HG03159 (cell line): ENCODE measurements at regions not wholly inside any gene's neighbourhood (a gene's known extent, or its start where the extent isn't known, plus 50 kb on each side); places are given as distances from the start of the nearest gene placed in this dataset.
"Not testable (repeated sequence)": the region's sequence is repeated elsewhere in the genome, so short reads cannot be mapped to it uniquely, and the experiment has no call there.

Source experiments
- ATAC-seq: cut with Tn5 transposase; IDR thresholded peaks from one replicate; pipeline ENCODE4 v1.9.1; 2021; ENCODE audit warnings: mild to moderate bottlenecking, moderate library complexity; ENCODE audit not compliant: unreplicated experiment

DNA sequence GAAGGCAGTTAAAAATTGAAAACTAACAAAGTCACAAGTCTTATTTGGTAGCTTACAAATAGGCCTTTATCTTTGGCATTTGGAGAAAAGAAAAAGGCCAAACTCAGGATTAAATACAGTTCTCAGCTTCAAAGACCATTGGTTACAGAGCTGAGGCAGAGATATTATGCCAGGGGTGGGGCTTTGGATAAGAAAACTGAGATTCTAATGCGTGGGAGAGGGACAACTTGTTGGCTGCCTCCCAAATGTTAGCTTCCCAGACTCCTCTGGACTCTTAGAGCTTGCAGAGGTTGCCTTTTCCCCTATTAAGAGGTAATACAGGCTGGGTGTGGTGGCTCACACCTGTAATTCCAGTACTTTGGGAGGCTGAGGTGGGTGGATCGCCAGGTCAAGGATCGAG lies 231.8 kb downstream of the SQOR start:
- ATAC-seq = no peak

DNA sequence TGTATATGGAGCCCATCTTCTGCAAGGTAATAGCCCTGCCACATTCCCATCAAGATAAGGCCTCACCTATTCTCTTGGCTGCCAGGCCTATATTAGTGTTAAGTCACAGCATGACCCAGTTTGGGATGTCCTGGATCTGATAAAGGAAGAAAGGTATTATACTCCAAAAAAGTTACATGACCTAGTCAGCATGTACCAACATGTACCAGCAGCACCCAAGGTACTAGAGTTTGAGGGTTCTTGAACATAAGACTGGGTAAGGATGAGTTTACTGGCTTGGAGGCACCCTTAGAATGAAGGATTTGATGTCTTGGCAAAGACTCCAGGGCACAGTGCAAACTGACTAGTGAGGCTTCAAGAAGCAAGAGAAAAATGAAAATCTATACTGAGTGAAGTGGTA lies 232.5 kb downstream of the SQOR start:
- no peak for ATAC-seq

DNA sequence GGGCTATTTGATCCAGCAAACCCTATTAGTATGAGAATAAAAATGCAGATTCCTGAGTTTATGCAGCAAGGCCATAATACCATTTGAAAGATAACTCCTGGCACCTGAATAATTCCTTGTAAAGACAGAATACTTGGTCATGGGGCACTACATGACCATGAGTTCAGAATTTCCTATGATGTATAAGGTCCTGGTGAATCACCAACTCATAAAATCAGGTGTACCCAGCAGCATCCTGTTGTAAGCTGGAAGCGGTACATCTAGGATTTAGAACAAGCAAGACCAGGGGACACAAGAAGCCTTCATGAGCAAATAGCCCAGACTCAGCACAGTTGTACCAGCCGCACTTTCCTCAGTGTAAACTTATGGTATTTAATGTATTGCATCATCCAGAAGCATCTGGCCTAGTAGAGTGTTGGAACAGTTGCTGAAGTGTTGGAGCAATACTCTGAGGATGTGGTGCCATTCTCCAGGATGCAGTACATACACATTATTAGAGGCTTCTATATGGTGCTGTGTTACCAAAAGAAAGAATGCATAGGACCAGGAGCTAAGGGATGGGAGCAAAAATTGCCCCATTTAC lies 233.4 kb downstream of the SQOR start:
- ATAC-seq = no peak

DNA sequence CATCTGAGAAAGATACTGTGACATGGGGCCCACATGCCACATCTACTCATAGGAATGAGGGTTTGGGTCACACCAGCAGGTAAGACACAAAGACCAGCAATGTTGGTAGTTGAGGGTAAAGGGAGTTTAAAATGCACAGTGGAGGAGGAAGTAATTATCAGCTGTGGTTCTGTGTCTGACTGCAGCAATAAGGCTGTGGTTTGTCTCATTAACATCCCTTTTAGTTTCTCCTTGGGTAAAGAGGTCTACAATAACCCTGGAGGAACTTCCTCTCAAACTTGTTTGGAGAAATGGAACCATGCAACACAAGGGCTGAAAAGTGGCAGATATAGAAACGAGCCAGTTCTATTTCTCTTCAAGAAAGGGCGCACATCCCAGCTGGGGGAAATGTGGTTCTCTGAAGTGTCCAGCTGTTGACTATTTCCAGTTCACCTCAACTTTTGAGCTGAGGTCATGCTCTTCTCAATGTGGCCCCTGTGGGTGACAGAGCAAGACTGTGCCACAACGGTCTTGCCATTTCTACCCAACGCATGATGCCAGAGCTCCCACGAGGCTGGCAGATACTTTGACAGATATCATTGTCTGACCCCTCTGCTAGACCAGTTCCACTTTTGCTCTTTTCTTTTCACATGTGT lies 234.3 kb downstream of the SQOR start:
- ATAC-seq = no peak

DNA sequence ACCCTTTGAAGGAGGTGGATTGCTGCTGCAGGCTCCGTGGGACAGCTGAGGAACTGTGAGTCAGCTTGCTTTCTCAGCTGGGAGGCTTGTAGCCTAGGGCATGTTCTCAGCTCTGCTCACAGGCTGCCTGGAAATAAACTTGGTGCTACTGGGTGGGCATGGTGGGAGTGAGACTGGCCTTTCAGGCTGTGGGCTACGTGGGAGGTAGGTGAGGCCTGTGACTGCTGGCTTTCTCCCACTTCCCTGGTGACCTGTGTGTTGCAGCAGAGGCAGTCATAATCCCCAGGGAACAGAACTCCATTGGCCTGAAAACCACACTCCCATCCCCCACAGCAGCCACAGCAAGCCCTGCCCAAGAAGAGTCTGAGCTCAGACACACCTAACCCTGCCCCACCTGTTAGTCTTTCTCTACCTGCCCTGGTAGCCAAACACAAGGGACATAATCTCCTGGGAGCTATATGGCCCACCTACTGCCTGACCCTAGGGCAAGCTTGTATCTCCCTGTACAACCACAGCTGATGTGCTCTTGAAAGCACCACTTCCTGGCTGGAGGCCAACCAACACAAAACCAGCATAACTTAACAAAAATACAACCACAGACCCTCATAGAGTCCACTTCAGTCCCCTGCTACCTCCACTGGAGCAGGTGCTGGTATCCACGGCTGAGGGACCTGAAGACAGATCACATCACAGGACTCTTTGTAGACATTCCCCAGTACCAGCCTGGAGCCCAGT lies 236.5 kb downstream of the SQOR start:
- no peak for ATAC-seq

DNA sequence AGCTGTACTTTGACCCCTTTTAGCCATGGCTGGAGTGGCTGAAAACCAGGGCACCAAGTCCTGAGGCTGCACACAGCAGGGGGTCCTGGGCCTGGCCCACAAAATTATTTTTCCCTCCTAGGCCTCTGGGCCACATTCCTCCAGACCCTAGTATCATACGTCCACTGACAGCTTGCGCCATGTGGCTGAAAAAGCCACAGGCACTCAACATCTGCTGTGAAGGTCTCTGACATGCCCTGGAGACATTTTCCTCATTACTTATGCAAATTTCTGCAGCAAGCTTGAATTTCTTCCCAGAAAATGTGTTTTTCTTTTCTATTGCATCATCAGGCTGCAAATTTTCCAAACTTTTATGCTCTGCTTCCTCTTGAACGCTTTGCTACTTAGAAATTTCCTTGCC lies 239.0 kb downstream of the SQOR start:
- ATAC-seq = no peak

DNA sequence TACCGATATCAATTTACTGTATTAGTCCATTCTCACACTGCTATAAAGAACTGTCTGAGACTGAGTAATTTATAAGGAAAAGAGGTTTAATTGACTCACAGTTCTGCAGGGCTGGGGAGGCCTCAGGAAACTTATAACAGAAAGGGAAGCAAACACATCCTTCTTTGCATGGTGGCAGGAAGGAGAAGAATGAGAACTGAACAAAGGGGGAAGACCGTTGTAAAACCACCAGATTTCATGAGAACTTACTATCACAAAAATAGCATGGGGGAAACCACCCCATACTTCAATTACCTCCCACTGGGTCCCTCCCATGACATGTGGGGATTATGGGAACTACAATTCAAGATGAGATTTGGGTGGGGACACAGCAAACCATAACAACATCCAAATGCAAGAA lies 239.7 kb downstream of the SQOR start:
- not testable (repeated sequence) for ATAC-seq

DNA sequence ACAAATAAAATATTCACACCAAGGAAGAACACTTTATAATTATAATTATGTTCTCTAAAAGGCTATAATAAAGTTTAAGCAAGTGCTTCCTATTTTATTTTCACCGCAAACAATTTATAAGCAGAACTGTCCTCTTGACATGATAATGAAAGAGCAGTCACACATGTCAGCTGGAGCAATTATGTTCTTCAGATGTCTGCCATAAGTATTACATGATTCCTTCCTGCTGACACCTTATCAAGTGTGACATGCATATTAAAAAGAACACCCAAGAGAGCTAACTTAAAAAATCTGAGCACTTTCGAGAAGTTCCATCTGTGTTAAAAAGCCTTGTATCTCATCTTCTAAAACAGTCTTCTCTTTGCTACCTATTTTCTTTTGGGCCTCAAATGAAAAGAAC lies 249.5 kb downstream of the SQOR start:
- ATAC-seq = no peak

DNA sequence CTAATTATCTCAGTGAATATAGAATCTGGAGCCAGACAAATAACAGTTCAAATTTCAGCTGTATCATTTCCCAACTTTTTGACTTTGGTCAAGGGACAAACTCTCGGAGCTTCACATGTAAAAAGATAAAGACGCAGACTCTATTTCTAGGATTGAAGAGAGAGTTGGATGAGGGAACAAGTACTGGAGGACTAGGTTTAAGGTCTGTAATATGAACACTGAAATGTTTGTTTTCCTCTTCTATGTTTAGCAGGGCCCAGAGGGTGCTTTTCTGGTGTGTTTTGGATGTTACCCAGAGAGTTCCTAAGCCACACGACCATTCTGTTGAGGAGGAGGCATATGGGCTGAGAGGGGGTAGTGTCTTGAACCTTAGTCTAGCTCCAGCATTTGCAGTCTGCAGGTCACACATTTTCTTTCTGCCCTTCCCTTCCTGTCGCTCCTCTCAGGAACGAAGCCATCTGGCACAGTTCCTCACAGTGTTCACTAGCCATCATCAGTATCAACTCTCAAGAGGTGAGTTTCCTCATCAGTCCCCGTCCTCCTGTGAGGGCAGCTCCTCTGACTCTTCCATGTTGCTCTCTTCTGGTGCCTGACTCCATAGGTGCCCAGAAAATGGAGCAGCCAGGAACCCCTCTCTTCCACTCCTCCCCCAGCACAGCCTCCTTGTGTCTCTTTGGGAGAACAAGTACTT lies 250.1 kb downstream of the SQOR start:
- no peak for ATAC-seq

DNA sequence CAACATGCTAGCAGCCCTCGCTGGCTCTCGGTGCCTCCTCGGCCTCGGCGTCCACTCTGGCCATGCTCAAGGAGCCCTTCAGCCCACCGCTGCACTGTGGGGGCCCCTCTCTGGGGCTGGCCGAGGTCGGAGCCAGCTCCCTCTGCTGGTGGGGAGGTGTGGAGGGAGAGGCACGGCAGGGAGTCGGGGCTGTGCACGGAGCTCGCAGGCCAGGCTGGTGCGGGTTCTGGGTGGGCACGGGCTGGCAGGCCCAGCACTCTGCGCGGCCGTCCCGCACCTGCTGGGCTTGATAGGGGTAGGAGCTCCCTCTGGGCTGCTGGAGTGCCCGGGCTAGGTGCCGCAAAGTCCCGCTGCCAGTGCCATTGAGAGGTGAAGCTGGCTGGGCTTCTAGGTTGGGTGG lies 251.0 kb downstream of the SQOR start:
- ATAC-seq = no peak

DNA sequence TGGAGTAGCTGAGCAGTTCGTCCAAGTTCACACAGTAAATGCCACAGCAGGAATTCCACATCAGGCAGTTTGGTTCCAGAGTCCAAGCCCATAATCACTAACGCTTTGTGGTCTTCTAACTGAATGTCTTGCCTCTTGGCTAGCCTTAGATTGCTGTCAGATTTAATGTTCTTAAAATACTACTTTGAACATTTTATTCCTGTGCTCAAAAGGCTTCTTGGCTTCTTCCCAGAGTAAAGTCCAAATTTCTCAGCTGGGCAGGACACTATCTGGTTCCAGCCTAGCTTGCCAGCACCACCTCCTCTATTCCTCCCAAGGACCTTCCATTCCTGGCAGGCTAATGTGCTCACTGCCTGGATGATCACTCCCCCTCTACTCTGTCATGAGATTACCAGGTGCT lies 256.9 kb downstream of the SQOR start:
- no peak for ATAC-seq

DNA sequence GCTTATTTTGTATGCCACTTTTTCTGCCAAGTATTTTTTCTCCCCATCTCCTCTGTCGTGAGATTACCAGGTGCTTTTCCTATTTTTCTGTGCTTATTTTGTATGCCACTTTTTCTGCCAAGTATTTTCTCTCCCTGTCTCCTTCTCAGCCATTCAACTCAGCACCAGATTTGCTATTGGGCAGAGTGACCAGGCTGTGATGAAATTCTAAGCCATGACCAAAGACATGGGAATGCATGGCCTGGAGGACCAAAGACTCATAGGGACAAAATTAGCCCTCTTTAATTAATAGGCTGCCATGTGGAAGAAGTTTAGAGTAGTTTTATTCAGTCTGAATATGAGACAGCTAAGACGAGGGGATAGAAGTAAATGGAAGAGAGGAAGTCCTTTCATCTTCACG lies 257.4 kb downstream of the SQOR start:
- no peak for ATAC-seq

DNA sequence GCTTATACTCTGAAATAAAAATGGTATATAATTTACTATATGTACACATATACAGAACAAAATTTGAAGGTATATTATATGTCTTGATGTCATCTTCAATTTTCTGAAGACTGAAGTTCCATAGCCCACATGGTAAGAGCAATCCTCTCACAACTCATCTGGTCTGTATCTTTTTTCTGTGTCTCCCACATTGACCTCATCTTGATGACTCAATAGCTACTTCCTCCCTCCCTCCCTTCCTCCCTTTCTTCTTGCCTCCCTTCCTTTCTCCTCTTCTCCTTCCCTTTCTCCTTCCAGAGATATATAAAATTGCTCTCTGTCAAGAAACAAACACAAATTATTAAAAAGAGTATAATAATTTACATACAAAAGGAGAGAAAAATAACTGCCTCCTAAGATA lies 268.5 kb downstream of the SQOR start:
- ATAC-seq = no peak

DNA sequence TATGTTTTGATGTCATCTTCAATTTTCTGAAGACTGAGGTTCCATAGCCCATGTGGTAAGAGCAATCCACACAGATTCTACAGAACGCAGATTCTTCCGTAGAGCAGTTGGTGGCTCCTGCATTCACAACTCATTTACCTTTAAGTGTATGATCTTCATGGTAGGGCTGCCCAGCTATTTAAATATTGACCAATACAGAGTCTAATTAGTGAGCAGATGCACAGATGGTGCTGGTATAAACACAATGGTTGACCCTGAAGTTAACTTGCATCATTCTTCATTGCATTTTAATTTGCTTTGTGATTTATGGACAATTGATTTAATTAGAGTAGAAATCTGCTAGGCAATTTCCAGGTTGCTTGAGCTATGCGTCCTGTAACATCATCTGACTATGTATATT lies 269.2 kb downstream of the SQOR start:
- no peak for ATAC-seq

DNA sequence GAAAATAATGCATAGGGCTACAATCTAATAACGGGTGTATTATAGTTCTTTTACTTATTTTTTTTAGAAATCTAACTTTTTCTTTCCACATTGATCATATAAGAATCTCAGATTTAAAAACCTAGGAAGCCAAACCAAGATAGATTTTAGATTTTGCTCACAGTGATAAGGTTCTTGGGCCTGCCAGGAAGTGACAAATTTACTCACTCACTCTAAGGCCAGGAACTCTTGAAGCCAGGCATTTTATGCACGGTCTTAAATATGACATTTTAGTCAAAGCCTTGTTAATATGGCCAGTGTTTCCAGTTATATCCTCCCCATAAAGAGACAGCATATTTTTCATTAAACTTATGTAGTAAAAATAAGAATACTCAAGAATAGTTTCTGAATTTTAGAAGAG lies 271.4 kb downstream of the SQOR start:
- ATAC-seq = no peak

DNA sequence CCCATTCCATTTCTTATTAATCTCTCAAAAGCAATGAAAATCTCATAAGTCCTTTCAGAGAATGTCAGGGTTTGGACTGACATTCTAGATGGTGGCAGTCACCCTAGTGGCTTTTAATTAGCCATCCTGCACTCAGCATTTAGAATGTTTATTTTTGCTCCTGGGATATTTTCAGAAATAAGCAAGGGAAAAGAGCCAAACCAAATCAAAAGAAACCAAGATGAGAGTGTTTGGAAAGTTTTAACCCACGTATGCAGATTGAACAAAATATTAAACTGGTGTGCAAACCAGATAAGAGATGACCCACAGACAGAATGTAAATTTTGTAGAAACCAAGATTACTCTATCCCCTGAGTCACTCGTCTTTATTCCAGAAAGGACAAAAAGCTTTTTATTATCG lies 275.8 kb downstream of the SQOR start:
- ATAC-seq = no peak

DNA sequence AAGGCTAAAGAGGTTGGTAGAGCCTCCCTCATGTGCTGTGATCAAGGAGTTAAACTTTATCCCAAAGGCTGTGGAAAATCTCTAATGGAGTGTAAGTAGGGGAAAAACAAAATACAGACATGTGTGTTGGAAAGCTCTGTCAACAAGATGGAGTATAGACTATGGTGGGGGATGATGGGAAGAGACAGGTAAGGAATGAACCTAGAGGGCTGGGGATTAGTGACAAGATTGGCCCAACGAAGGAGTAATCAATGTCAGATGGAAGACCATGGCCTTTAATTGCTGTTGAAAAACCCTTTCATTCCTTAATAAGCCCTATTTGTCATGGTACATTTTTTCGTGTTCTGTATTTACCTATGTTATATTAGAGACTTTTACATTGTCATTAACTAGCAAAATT lies 278.6 kb downstream of the SQOR start:
- ATAC-seq = no peak

DNA sequence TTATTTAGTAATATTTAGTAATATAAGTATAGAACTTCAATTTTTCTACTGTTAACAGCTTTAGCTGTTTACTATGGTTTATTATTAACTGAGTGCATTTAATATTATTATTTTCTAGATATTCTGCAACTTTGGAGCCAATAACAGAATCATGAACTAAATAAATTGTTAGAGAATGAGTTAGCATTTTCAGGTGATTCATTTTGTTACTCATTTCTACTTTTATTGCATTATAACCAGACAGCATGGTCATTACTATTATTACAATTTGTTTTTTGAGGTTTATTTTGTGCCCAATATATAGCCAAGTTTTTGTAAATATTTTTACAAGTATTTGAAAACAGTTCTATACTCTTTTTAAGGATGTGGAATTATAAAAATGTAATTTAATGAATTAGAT lies 279.6 kb downstream of the SQOR start:
- ATAC-seq = no peak

DNA sequence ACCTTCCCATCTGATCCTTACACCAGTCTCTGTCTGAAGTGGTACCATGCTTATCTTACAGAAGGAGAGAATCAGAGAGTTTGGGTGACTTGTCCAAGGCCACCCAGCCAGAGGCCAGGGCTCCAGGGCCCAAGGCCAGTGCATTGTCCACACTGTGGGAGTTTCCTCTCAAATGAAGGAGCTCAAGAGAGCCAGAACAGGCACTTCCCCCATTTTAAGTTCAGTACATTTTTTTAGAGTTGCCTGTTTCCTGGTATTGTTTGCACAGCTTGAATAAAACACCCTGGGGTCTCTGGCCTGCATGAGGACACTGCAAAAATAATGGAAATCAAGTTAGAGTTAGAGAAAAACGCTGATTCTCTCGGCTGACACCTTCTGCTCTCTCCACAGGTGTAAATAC lies 284.0 kb downstream of the SQOR start:
- ATAC-seq = no peak

DNA sequence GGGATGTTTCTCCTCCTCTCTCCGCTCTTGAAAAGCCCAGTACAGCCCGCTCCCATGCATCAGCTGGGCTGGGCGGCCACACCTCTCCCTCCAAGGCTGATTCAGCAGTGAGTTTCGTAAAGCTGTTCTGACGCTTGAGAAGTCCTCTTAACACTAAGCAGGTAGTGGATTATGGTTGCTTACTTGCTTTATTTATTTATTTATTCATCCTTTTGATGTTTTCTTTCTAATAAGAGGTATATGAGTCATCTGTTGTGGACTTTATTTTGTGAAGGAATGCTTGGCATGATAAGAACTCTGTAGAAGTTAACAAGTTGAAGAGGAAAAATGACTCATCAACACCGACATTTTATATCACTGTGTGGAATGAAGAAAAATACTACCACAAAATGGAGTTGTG lies 285.0 kb downstream of the SQOR start:
- no peak for ATAC-seq

DNA sequence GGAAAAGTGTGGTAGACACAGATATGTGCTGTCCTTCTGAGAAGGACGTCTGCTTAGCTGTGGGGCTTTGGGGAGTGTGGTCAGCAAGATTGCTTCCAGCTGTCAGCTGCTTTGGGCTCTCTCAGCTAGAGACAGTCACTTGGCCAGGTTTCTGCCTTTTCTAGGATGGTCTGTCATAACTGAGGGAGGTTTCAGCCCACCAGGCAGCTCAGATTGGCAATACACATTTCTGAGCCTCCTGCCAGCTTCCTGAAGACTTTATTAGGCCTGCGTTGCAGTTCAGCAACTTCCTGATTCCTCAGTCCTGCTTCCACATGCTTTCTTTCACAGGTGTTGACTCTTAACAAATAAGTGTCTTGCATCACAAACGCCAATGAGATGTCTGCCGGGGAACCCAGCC lies 286.5 kb downstream of the SQOR start:
- ATAC-seq = no peak

DNA sequence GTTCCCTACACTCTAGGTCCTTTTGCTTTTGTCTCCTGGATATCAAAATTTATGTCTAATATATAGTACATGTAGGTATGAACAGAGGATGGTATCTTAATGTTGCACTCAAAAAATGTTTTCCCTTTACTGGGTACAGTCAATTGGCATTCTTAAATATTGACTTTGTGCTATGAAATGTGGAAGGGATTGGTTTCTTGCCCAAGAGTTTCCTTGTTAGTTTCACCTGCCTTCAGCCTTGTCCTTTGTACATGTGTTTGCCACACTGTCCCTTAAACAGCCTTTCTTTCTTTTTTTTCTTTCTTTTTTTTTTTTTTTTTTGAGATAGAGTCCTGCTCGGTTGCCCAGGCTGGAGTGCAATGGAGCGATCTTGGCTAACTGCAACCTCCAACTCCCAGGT lies 287.1 kb downstream of the SQOR start:
- ATAC-seq = no peak
